HG02798 (cell line): ENCODE measurements at regions not wholly inside any gene's neighbourhood (a gene's known extent, or its start where the extent isn't known, plus 50 kb on each side); places are given as distances from the start of the nearest gene placed in this dataset.

Source experiments
- ATAC-seq: cut with Tn5 transposase; IDR thresholded peaks from one replicate; pipeline ENCODE4 v1.9.1; 2021; ENCODE audit warnings: mild to moderate bottlenecking; ENCODE audit not compliant: unreplicated experiment, poor library complexity

DNA sequence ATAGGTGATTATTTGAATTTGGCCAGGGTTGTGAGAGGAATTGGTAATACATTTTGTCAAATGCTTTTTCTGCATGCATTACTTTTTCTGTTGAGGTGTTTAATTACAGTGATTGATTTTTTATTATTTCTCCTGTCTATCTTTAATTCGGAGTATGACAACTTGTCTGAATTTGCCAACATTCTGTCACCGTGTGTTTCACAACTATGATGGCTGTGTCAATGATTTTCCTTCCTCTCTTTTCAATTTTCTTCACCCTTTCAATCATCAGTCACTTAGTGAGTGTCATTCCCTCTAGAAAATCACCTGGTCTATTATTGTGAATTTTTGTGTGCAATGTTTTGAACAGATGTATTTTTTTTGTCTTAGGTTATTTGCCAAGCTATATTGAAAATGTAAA lies 1221.4 kb upstream of the CDH18 start:
- no peak for ATAC-seq

DNA sequence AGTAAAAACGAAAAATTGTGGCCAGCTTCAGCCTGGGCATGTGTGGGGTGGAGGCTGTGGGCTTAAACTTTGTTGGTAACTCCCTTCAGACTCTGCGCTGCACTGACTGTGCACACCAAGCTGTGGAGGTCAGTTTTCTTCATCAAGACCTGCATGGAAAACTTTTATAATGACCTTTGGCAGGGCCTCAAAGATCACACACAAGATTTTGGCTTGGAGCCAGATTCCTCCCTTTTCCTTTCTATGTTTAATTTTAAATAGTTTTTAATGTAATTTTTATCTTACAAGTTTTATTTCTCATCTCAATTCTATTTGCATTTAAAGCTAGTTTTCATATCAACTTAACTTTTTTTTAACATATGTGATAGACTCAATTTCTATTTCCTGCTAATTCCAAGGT lies 1211.1 kb upstream of the CDH18 start:
- no peak for ATAC-seq

GRCh38 chr5:21195145-21195544 lies 1207.1 kb upstream of the CDH18 start:
- ATAC-seq, result no peak

- ATAC-seq, result no peak
Observed at GRCh38 chr5:21185536-21185935, 1197.5 kb upstream of the CDH18 start.

DNA sequence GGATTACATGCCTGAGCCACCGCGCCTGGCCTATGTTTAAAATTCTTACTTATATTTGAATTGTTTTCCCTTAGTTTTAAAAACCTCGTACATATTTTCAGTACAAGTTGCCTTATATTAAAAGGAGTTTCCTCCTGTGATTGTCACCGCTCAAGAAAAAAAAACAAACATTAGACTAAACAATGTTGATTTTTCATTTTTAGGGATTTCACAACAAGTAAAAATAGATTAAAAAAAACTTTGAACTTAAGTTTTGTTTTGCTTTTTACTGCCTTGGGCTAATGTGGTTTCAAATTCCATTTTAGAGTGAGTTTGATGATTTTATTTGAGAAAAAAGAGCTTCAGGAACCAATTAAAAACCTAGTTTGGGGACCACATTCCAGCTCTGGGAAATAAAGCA lies 1196.6 kb upstream of the CDH18 start:
- ATAC-seq, result no peak

GRCh38 chr5:21181609-21182125 lies 1193.7 kb upstream of the CDH18 start:
- no peak for ATAC-seq

- no peak for ATAC-seq
Observed at GRCh38 chr5:21173526-21173925, 1185.5 kb upstream of the CDH18 start.

DNA sequence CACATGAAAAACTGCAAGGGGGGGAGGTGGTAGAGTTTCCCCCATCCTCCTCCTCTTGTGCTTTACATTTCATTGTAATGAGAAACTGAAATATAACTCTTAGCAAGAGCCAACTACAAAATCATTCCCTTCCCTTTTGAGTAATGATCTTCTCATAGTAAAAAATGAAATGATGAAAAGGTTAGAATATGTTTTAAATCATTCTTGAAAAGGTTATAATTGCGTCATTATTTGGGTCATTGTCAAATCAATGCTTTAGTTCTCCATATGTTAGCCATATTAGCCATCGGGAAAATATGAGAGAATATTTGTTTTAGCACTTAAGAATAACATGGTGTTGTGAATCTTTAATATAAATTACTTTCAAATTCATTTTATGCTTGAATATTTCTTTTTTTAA lies 1185.0 kb upstream of the CDH18 start:
- ATAC-seq, result no peak

DNA sequence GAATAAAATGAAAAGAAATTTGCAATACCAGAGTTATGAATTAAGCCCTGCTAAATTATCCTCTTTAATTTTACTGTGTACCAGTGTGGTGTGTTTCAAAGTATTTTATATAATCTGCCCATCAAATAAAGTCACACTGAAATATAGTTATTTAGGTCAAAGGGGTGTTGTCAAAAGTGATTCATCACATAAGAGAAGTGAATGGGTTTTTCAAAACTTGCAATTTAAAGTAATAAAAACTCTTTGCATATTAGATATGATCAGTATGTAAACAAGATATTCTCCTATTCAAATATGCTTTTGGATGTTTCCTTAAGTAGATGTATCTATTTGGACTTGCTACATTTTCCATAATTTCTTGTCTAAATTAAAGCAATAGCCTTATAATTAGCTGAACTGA lies 1183.0 kb upstream of the CDH18 start:
- ATAC-seq, result no peak

DNA sequence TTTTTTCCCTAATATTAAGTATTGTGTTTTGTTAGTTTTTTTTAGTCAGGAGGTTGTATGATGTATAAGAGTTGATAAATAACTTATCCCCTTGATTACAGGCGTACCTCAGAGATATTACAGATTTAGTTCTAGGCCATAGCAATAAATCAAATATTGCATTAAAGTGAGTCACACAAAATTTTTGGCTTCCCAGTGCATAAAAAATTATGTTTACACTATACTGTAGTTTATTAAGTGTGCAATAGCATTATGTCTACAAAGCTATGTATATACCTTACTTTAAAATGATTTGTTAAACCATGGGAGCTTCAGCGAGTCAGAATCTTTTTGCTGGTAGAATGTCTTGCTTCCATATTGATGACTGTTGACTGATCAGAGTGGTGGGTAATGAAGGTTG lies 1180.6 kb upstream of the CDH18 start:
- ATAC-seq, result no peak

GRCh38 chr5:21165344-21165743 lies 1177.3 kb upstream of the CDH18 start:
- no peak for ATAC-seq

DNA sequence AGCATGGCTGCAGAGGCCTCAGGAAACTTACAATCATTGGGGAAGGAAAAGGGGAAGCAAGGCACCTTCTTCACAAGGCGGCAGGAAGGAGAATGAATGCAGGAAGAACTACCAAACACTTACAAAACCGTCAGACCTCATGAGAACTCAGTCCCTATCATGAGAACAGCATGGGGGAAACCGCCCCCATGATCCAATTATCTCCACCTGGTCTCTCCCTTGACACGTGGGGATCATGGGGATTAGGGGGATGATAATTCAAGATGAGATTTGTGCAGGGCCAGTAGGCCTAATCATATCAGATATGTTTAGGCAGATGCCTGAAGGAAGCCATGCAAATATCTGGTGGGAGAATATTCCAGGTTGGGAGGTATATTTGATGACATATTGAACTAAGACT lies 1176.4 kb upstream of the CDH18 start:
- ATAC-seq, result no peak

DNA sequence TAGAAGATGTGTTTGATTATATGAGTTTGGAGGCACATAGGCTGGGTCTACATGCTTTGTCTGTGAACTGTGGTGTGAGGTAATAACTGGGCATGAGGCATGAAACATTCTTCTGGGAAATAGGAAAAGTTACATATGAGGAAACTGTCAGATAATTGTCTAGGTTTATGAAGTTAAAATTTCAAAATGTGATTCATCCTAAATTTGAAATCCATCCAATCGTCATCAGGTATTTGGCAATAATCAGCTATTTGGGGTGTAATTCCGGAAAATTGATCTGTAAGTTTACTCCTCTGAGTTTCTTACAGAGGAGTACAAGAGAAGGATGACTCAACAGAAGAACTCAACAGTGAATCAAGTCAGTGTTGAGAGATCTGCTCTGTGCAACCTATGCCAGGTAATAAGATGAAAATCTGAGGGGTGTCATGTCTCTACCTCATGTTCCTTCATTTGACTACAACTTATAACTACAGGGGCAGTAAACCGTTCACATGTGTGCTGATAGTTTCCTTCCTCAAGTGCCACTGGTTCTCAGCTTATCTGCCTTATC lies 1171.6 kb upstream of the CDH18 start:
- ATAC-seq, result no peak

DNA sequence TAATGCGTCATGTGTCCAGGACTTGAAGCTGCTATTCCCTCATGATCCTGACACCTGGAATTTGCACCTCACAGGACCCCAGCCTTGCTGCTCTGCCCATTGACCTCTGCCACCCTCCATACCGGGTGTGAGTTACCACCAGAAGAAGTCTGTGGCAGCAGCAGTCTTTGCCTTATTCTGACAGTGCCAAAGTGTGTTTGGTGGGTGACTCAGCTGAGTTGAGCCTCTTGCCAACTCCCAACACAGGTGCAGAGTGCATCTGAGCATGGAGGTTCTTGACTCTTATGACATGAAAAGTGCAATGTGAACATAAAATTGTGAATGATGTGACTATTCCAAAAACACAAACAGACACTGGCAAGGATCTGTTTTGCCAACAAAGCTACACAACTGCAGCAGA lies 1166.5 kb upstream of the CDH18 start:
- no peak for ATAC-seq

GRCh38 chr5:21152611-21153010 lies 1164.6 kb upstream of the CDH18 start:
- ATAC-seq, result no peak

- no peak for ATAC-seq
Observed at GRCh38 chr5:21145376-21145775, 1157.4 kb upstream of the CDH18 start.

- no peak for ATAC-seq
Observed at GRCh38 chr5:21143686-21144085, 1155.7 kb upstream of the CDH18 start.

DNA sequence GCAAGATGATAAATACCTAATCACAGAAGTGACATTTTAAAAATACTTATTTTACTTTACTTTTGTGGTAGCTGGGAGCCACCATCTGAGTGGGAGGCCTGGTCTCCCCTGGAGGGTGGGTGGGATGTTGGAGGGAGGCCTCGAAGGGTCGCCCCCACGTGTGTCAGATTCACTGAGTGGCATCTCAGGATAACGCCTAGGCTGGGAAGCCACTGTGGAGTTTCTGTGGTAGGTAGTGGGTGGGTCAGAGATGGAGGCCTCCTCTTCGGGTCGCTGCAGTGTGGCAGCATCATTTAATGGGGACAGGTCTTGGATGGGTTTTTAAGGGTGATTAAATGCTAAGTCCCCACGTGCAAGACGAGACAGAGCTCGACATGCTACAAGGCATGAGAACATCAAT lies 1154.8 kb upstream of the CDH18 start:
- no peak for ATAC-seq

DNA sequence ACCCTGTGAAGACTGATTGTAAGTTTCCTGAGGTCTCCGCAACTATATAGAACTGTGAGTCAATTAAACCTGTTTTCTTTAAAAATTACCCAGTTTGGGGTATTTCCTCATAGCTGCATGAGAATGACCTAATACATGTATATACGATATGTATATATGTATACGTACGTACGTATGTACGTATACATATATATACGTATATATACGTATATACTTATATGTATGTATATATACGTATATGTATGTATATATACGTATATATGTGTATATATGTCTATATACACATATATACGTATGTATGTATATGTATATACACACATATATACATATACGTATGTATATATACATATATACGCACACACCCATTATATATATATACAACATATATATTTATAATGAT lies 1153.0 kb upstream of the CDH18 start:
- no peak for ATAC-seq

- ATAC-seq, result no peak
Observed at GRCh38 chr5:21126236-21126635, 1138.2 kb upstream of the CDH18 start.

- ATAC-seq, result no peak
Observed at GRCh38 chr5:21125238-21125983, 1137.4 kb upstream of the CDH18 start.

DNA sequence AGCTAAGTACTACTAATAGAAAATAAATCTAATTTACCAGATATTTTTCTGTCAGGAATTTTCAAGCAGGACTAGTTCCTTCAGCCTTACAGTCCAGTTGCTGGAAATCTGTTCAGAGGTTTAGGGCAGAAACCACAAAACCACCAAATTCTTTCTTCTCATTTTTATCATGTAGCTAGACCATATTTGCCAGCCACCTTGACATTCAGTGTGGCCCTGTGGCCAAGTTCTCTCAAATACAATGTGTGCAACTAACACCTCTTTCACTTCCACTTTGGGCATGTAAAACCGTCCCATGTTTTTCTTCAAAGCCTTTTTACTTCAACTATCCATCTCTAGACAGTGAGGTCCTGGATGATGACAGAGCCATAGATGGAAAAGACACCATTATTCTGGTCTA lies 1133.2 kb upstream of the CDH18 start:
- no peak for ATAC-seq
